Keratinocyte (primary cell): ENCODE measurements at regions not wholly inside any gene's neighbourhood (a gene's known extent, or its start where the extent isn't known, plus 50 kb on each side); places are given as distances from the start of the nearest gene placed in this dataset.
"Not testable (repeated sequence)": the region's sequence is repeated elsewhere in the genome, so short reads cannot be mapped to it uniquely, and the experiment has no call there.

ENCODE experiments used
- EZH2 ChIP-seq: IDR thresholded peaks from one replicate; pipeline ENCODE4 v1.6.1; 2012; ENCODE audit warnings: inconsistent platforms, mild to moderate bottlenecking, low read length, moderate library complexity
- TF ChIP-seq, protein P1 (sequence below), 3 experiments: IDR thresholded peaks in 1 of 3; conservative IDR thresholded peaks in 1 of 3; optimal IDR thresholded peaks in 1 of 3; 2 replicates in 2 of 3; 3 replicates in 1 of 3; pipeline versions ENCODE3 to v1.5.1; 2011; ENCODE audit warnings: low read length in 3 of 3, mild to moderate bottlenecking in 3 of 3, moderate library complexity in 2 of 3, control low read depth in 1 of 3, inconsistent platforms in 1 of 3; ENCODE audit not compliant: insufficient read depth in 2 of 3; ENCODE audit errors: extremely low read depth in 1 of 3

- TF ChIP-seq, protein P1, sequence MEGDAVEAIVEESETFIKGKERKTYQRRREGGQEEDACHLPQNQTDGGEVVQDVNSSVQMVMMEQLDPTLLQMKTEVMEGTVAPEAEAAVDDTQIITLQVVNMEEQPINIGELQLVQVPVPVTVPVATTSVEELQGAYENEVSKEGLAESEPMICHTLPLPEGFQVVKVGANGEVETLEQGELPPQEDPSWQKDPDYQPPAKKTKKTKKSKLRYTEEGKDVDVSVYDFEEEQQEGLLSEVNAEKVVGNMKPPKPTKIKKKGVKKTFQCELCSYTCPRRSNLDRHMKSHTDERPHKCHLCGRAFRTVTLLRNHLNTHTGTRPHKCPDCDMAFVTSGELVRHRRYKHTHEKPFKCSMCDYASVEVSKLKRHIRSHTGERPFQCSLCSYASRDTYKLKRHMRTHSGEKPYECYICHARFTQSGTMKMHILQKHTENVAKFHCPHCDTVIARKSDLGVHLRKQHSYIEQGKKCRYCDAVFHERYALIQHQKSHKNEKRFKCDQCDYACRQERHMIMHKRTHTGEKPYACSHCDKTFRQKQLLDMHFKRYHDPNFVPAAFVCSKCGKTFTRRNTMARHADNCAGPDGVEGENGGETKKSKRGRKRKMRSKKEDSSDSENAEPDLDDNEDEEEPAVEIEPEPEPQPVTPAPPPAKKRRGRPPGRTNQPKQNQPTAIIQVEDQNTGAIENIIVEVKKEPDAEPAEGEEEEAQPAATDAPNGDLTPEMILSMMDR (optimal IDR thresholded peaks at IDR 0.05 in 1 of 3, IDR thresholded peaks at IDR 0.05 in 1 of 3, conservative IDR thresholded peaks at IDR 0.05 in 1 of 3; ENCODE audit: extremely low read depth in 1 of 3, insufficient read depth in 2 of 3, low read length in 3 of 3), result not testable (repeated sequence)
- TF ChIP-seq EZH2, result not testable (repeated sequence)
Observed at GRCh38 chr9:65441324-65441920, 156.4 kb upstream of the FOXD4L5 start.
